ENCODE measurements at regions not wholly inside any gene's neighbourhood (a gene's known extent, or its start where the extent isn't known, plus 50 kb on each side); places are given as distances from the start of the nearest gene placed in this dataset.

GRCh38 chr7:132004529-132004928 is 448.1 kb upstream of the PODXL start:
- H3K4me1 ChIP-seq: peaks cover 0 to 6% (median 0%) of the 10 kb centered on the region in 9 donors
- peaks cover 0 to 3% (median 0%) of the 10 kb centered on the region in 7 donors for H3K27me3 ChIP-seq
- peak in 8 of 9 donors; percentile 9 to 63 (median 49) for TF ChIP-seq CTCF (IDR thresholded peaks at IDR 0.05)
- WGBS, 2 donors: 30 to 31% methylated on average over 5 of the region's 5 CpGs
- ATAC-seq: peak in 7 of 8 donors; percentile 75 to 89 (median 86)
- no peak overlapping the region for H3K27ac ChIP-seq
- intact Hi-C loops (cut with DNase I): loop anchor here in 8 of 10 donors (2.0 to 10.0 kb wide), 7 partner anchors 60 to 570 kb away; partner anchors contain the start of gene PLXNA4 (in 1 of the 8)
- no peak overlapping the region for H3K4me3 ChIP-seq
- H3K9me3 ChIP-seq: peaks cover 0 to 18% (median 4%) of the 10 kb centered on the region in 11 donors
- no peaks in the 10 kb centered on the region for H3K36me3 ChIP-seq
- DNase-seq: peak; percentile 25 to 30

- peaks cover 0 to 3% (median 0%) of the 10 kb centered on the region in 7 donors for H3K27me3 ChIP-seq
- WGBS, 2 donors: 90% methylated on average over 3 of the region's 3 CpGs
- TF ChIP-seq CTCF (IDR thresholded peaks at IDR 0.05): no peak
- H3K9me3 ChIP-seq: no peaks in the 10 kb centered on the region
- peaks cover 0 to 6% (median 0%) of the 10 kb centered on the region in 9 donors for H3K4me1 ChIP-seq
- intact Hi-C loops (cut with DNase I): loop anchor here in 7 of 10 donors (5.0 to 10.0 kb wide), 6 partner anchors 58 to 572 kb away; partner anchors contain the start of gene PLXNA4 (in 1 of the 7)
- H3K36me3 ChIP-seq: no peaks in the 10 kb centered on the region
- DNase-seq (no peak), ATAC-seq (no peak)
- H3K4me3 ChIP-seq: no peak overlapping the region
- H3K27ac ChIP-seq: no peak overlapping the region
These were observed 446.0 kb upstream of the PODXL start for GRCh38 chr7:132002343-132002968.

GRCh38 chr7:132001146-132001545 is 444.7 kb upstream of the PODXL start:
- H3K27ac ChIP-seq: no peak overlapping the region
- ATAC-seq (no peak), DNase-seq (no peak)
- peaks cover 0 to 6% (median 0%) of the 10 kb centered on the region in 9 donors for H3K4me1 ChIP-seq
- H3K27me3 ChIP-seq: peaks cover 0 to 3% (median 0%) of the 10 kb centered on the region in 7 donors
- WGBS, 2 donors: 44 to 49% methylated on average over 2 of the region's 2 CpGs
- no peak overlapping the region for H3K4me3 ChIP-seq
- no peaks in the 10 kb centered on the region for H3K36me3 ChIP-seq
- H3K9me3 ChIP-seq: no peaks in the 10 kb centered on the region
- TF ChIP-seq CTCF (IDR thresholded peaks at IDR 0.05): no peak
- intact Hi-C loops (cut with DNase I): loop anchor here in 7 of 10 donors (5.0 to 10.0 kb wide), 6 partner anchors 56 to 574 kb away; partner anchors contain the start of gene PLXNA4 (in 1 of the 7)

GRCh38 chr7:131999193-131999592 is 442.8 kb upstream of the PODXL start:
- H3K4me3 ChIP-seq: no peak overlapping the region
- H3K27me3 ChIP-seq: peaks cover 0 to 3% (median 0%) of the 10 kb centered on the region in 7 donors
- intact Hi-C loops (cut with DNase I): no loop called here
- TF ChIP-seq CTCF (IDR thresholded peaks at IDR 0.05): no peak
- 69 to 70% methylated on average over 4 of the region's 4 CpGs for WGBS, 2 donors
- no peaks in the 10 kb centered on the region for H3K36me3 ChIP-seq
- no peak overlapping the region for H3K27ac ChIP-seq
- DNase-seq (no peak), ATAC-seq (no peak)
- H3K4me1 ChIP-seq: no peaks in the 10 kb centered on the region
- H3K9me3 ChIP-seq: no peaks in the 10 kb centered on the region
